GM20000 (cell line): ENCODE measurements at regions not wholly inside any gene's neighbourhood (a gene's known extent, or its start where the extent isn't known, plus 50 kb on each side); places are given as distances from the start of the nearest gene placed in this dataset.

ENCODE experiments used
- DNase-seq: peaks from one replicate; pipeline ENCODE4 v3.0.0; 2012; ENCODE audit warnings: low spot score
- TF ChIP-seq, protein P1 (sequence below): IDR thresholded peaks from 2 replicates; pipeline ENCODE4 v1.5.1; 2012; ENCODE audit warnings: mild to moderate bottlenecking, control low read depth; ENCODE audit errors: extremely low read depth, missing control alignments

DNA sequence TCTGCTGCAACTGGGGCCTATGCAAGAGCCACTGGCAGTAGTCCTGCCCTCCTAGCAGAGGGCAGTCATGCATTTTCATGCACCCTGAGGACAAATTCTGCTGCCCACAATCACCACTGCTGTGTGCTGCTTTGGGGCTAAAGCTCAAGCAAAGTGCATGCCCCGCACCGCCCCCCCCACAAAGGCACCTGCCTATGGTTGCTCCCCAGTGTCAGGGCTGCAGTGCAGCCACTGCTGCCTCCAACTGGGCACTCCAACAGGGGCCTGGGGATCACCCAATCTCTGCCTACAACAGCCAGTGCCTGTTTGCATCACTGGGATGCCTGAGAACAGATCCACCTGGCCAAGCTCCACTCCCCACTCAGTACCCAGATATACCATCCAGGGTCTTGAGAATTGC is 417.0 kb downstream of the HTR7 start:
- TF ChIP-seq, protein P1, sequence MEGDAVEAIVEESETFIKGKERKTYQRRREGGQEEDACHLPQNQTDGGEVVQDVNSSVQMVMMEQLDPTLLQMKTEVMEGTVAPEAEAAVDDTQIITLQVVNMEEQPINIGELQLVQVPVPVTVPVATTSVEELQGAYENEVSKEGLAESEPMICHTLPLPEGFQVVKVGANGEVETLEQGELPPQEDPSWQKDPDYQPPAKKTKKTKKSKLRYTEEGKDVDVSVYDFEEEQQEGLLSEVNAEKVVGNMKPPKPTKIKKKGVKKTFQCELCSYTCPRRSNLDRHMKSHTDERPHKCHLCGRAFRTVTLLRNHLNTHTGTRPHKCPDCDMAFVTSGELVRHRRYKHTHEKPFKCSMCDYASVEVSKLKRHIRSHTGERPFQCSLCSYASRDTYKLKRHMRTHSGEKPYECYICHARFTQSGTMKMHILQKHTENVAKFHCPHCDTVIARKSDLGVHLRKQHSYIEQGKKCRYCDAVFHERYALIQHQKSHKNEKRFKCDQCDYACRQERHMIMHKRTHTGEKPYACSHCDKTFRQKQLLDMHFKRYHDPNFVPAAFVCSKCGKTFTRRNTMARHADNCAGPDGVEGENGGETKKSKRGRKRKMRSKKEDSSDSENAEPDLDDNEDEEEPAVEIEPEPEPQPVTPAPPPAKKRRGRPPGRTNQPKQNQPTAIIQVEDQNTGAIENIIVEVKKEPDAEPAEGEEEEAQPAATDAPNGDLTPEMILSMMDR: no peak
- DNase-seq: no peak

DNA sequence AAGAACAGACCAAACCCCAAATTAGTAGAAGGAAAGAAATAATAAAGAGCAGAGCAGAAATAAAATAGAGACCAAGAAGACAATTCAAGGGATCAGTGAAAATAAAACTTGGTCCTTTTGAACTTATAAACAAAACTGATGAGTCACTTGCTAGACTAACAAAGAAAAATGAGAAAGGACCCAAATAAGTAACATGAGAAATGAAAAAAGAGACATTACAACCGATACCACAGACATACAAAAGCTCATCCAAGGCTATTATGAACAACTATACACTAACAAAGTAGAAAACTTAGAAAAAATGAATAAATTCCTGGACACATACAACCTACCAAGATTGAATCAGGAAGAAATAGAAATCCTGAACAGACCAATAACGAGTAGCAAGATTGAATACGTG is 414.5 kb downstream of the HTR7 start:
- DNase-seq: no peak
- TF ChIP-seq, protein P1: no peak

DNA sequence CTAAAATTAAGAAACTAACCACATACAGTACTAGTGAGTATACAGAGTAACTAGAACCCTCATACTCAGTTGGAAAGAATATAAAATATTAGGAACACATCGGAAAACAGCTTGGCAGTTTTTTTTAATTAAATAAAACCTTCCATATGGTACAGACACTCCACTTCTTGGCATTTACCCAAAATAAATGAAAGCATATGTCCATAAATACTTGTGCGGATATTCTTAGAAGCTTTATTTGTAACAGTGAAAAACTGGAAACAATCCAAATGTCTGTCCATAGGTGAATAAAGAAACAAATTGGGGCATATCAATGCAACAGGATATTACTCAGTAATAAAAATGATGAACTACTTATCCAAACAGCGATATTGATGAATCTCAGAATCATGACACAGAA is 410.0 kb downstream of the HTR7 start:
- no peak for DNase-seq
- TF ChIP-seq, protein P1: no peak

DNA sequence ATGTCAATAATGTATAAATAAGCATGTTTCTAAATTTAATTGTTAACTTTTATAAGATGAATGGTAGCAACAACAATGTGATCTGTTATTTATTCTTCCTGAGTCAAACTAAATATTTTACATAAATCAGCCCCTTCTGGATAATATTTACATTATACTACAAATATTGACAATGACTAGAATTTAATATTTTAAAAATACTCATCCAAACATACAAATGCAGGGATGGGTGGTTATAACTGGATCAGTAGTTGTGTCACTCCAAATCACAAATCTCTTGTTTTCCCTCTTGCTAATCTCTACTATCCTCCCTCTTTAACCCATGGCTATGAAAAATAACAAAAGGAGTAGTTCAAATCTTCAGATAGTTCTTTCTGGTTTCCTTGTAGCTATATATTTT is 407.0 kb downstream of the HTR7 start:
- TF ChIP-seq, protein P1: no peak
- DNase-seq: no peak

DNA sequence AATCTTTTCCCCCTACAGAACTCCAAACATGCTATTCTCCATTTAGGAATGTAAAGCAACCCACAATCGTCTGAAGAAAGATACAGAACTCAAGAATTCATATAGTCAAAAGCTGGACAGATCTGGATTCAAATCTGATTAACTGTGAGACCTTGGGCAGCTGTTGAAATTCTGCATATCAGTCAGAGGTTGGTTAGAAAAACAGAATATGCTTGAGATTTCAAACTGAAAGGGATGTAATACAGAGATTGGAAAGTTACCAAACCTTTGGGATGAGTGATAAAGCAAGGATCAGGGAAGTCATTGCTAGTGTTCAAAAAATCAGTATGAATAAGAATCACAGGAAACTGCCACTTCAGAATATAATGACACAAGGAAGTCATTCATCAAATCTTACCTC is 406.6 kb downstream of the HTR7 start:
- no peak for DNase-seq
- TF ChIP-seq, protein P1: no peak

DNA sequence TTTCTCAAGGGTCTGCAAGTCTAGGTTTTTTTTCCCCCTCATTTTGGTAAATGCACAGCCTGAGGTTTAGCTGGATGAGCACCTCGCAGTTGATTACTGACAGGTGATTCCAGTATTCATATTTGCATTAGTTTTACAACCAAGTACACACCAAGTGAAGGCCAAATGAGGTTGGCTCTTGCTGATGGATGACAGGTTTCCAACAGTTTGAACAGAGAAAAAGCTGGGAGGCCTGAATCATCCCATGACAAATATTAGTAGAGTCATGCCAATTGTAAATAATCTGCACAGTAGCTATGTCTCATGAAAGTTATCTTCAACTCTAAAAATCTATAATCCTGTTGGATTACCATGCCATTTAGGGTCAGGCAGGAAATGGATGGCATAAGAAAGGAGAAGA is 399.8 kb downstream of the HTR7 start:
- no peak for DNase-seq
- TF ChIP-seq, protein P1: no peak

DNA sequence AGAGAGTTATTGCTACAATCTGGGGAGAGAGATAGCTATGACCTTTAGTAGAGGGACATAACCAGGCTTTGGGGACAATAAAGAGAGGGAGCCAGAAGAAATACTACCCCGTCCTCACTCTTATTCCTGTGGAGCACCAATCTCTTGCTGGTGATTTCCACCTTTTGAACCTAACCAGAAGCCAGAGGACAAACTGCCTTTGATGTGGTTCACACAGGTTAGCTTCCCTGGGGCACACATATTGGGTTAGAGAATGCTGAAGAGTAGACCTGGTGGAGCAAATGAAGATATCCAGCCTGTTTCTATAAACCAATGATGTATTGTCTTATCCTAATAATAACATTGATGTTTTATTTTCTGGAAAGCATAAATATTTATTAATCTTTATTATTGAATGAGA is 399.3 kb downstream of the HTR7 start:
- TF ChIP-seq, protein P1: no peak
- DNase-seq: no peak
